ENCODE measurements at regions not wholly inside any gene's neighbourhood (a gene's known extent, or its start where the extent isn't known, plus 50 kb on each side); places are given as distances from the start of the nearest gene placed in this dataset.

- no peak for TF ChIP-seq POLR2AphosphoS5 (IDR thresholded peaks at IDR 0.05; ENCODE audit: low read depth, low read length)
Measured at GRCh38 chr6:11663519-11663918, 115.1 kb downstream of the ADTRP start (continued).
